DOHH2 (cell line): ENCODE measurements at regions not wholly inside any gene's neighbourhood (a gene's known extent, or its start where the extent isn't known, plus 50 kb on each side); places are given as distances from the start of the nearest gene placed in this dataset.

Experiments used
- EZH2phosphoT487 ChIP-seq: fragments of 200-600 bp; sonication (generic); IDR thresholded peaks from 2 replicates; pipeline ENCODE4 v1.6.1; 2017; ENCODE audit warnings: borderline replicate concordance, mild to moderate bottlenecking, antibody characterized with exemption, low read length, moderate library complexity, mixed read lengths
- TF ChIP-seq, protein P1 (sequence below): fragments of 200-600 bp; sonication (generic); IDR thresholded peaks from one replicate; pipeline ENCODE4 v1.5.1; 2014; ENCODE audit warnings: antibody characterized with exemption, mild to moderate bottlenecking, low read depth, low read length; ENCODE audit not compliant: poor library complexity, severe bottlenecking

DNA sequence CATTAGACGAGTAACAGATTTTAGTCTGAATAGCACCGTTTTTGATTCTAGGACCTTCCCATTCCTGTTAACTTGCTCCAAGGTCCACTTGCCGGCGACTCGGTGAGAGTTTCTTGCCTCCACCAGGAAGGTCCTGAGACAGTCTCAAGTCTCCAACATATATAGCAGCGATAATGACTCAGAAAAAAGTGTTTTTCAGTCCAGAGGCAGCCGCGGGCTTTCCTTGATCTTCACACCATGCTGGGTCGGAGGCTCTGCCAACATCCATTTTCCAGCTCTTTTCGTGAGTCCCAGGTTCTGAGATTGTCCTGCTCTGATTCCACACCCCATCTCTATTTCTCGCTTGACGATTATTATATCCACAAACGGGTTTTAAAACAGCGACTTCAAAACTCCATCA, 170.5 kb downstream of the GPX5 start:
- TF ChIP-seq EZH2phosphoT487 = no peak
- TF ChIP-seq, protein P1, sequence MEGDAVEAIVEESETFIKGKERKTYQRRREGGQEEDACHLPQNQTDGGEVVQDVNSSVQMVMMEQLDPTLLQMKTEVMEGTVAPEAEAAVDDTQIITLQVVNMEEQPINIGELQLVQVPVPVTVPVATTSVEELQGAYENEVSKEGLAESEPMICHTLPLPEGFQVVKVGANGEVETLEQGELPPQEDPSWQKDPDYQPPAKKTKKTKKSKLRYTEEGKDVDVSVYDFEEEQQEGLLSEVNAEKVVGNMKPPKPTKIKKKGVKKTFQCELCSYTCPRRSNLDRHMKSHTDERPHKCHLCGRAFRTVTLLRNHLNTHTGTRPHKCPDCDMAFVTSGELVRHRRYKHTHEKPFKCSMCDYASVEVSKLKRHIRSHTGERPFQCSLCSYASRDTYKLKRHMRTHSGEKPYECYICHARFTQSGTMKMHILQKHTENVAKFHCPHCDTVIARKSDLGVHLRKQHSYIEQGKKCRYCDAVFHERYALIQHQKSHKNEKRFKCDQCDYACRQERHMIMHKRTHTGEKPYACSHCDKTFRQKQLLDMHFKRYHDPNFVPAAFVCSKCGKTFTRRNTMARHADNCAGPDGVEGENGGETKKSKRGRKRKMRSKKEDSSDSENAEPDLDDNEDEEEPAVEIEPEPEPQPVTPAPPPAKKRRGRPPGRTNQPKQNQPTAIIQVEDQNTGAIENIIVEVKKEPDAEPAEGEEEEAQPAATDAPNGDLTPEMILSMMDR = no peak
